ENCODE measurements at regions not wholly inside any gene's neighbourhood (a gene's known extent, or its start where the extent isn't known, plus 50 kb on each side); places are given as distances from the start of the nearest gene placed in this dataset.

GRCh38 chr4:56123051-56123450 is 174.3 kb downstream of the CEP135 start:
- DNase-seq (ENCODE audit: low read depth, low spot score) = no peak
- Mint-ChIP-seq H3K9me3 (no peaks in the 10 kb centered on the region), H3K27ac (ENCODE audit: unreplicated experiment) (no peak overlapping the region), H3K36me3 (ENCODE audit: low read depth) (no peaks in the 10 kb centered on the region), H3K4me1 (peaks cover 12% of the 10 kb centered on the region), H3K4me3 (no peak overlapping the region), H3K27me3 (ENCODE audit: low read depth) (no peaks in the 10 kb centered on the region)
- TF ChIP-seq CTCF (conservative IDR thresholded peaks at IDR 0.05) = no peak

- H3K36me3 Mint-ChIP-seq (ENCODE audit: low read depth) = no peaks in the 10 kb centered on the region
- TF ChIP-seq CTCF (conservative IDR thresholded peaks at IDR 0.05) = no peak
- H3K9me3 Mint-ChIP-seq = no peaks in the 10 kb centered on the region
- no peak overlapping the region for H3K27ac Mint-ChIP-seq (ENCODE audit: unreplicated experiment)
- no peak for DNase-seq (ENCODE audit: low read depth, low spot score)
- no peaks in the 10 kb centered on the region for H3K4me1 Mint-ChIP-seq
- no peak overlapping the region for H3K4me3 Mint-ChIP-seq
- no peaks in the 10 kb centered on the region for H3K27me3 Mint-ChIP-seq (ENCODE audit: low read depth)
Observed at GRCh38 chr4:56118845-56119244, 170.1 kb downstream of the CEP135 start.

- no peaks in the 10 kb centered on the region for H3K36me3 Mint-ChIP-seq (ENCODE audit: low read depth)
- no peaks in the 10 kb centered on the region for H3K4me1 Mint-ChIP-seq
- TF ChIP-seq CTCF (conservative IDR thresholded peaks at IDR 0.05) = no peak
- DNase-seq (ENCODE audit: low read depth, low spot score) = no peak
- no peak overlapping the region for H3K4me3 Mint-ChIP-seq
- H3K27me3 Mint-ChIP-seq (ENCODE audit: low read depth) = no peaks in the 10 kb centered on the region
- H3K9me3 Mint-ChIP-seq = no peaks in the 10 kb centered on the region
- no peak overlapping the region for H3K27ac Mint-ChIP-seq (ENCODE audit: unreplicated experiment)
Observed at GRCh38 chr4:56118055-56118454, 169.3 kb downstream of the CEP135 start.

GRCh38 chr4:56115898-56116297 is 167.2 kb downstream of the CEP135 start:
- no peak for TF ChIP-seq CTCF (conservative IDR thresholded peaks at IDR 0.05)
- no peak overlapping the region for H3K27ac Mint-ChIP-seq (ENCODE audit: unreplicated experiment)
- H3K9me3 Mint-ChIP-seq = no peaks in the 10 kb centered on the region
- no peaks in the 10 kb centered on the region for H3K27me3 Mint-ChIP-seq (ENCODE audit: low read depth)
- H3K36me3 Mint-ChIP-seq (ENCODE audit: low read depth) = no peaks in the 10 kb centered on the region
- peaks cover 8% of the 10 kb centered on the region for H3K4me1 Mint-ChIP-seq
- no peak overlapping the region for H3K4me3 Mint-ChIP-seq
- no peak for DNase-seq (ENCODE audit: low read depth, low spot score)

GRCh38 chr4:56112377-56112776 is 163.6 kb downstream of the CEP135 start:
- Mint-ChIP-seq H3K4me3 (no peak overlapping the region), H3K27ac (ENCODE audit: unreplicated experiment) (peak overlapping the region; percentile 10), H3K27me3 (ENCODE audit: low read depth) (no peaks in the 10 kb centered on the region), H3K4me1 (peaks cover 8% of the 10 kb centered on the region), H3K9me3 (no peaks in the 10 kb centered on the region), H3K36me3 (ENCODE audit: low read depth) (peaks cover 5% of the 10 kb centered on the region)
- DNase-seq (ENCODE audit: low read depth, low spot score) = no peak
- TF ChIP-seq CTCF (conservative IDR thresholded peaks at IDR 0.05) = no peak

Data from neural crest cell (in vitro differentiated cells).